GM18868 (cell line): ENCODE measurements at regions not wholly inside any gene's neighbourhood (a gene's known extent, or its start where the extent isn't known, plus 50 kb on each side); places are given as distances from the start of the nearest gene placed in this dataset.

Experiments used
- ATAC-seq: cut with Tn5 transposase; IDR thresholded peaks from one replicate; pipeline ENCODE4 v1.9.1; 2021; ENCODE audit warnings: mild to moderate bottlenecking, moderate library complexity; ENCODE audit not compliant: unreplicated experiment

DNA sequence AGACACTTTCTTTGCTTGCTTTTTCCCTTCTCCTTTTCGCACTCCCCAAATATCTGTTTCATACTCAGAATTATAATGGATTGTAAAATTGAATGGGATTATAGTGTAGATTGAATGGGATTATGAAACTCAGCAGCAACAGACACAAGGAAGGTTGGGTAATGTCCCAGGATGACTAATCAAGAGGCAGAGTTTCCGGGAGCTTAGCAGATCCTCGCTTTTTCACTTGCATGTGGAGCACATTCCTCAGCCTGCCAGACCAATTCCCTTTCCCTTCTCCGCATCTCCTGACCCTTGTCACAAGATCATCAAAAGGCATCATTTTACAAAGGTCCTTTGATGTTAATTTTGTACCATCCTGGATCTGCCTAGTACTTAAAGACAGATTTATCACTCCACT lies 55.1 kb upstream of the SLC1A1 start:
- ATAC-seq: no peak

GRCh38 chr9:4433379-4433778 lies 56.9 kb upstream of the SLC1A1 start:
- peak; percentile 70 for ATAC-seq

- peak; percentile 66 for ATAC-seq
These were observed 59.6 kb upstream of the SLC1A1 start for GRCh38 chr9:4430432-4431261.

- peak; percentile 47 for ATAC-seq
These were observed 64.8 kb upstream of the SLC1A1 start for GRCh38 chr9:4425319-4426045.

- no peak for ATAC-seq
These were observed 65.4 kb upstream of the SLC1A1 start for GRCh38 chr9:4424891-4425290.

DNA sequence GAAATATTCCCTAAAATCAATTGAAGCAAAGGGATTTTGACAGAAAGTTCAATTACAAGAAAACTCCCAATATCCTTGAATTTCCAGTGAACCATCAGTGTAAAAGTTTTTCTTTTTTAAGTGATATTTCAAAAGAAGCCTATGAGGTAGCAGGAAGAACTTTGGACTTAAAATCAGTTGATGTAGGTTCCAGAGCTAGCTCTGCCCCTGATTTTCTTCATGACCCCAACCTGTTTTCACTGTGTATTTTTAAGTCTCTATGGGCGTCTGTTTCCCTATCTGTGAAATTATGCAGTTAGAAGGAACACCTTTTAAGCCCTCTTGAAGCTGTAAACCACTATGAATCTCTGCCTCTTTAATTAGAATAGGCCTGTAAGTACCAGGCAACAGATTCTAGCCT lies 66.2 kb upstream of the SLC1A1 start:
- ATAC-seq: no peak

- ATAC-seq: no peak
These were observed 67.1 kb upstream of the SLC1A1 start for GRCh38 chr9:4423207-4423610.

GRCh38 chr9:4422495-4422894 lies 67.8 kb upstream of the SLC1A1 start:
- ATAC-seq: peak; percentile 82

- peak; percentile 28 for ATAC-seq
These were observed 68.4 kb upstream of the SLC1A1 start for GRCh38 chr9:4421847-4422246.

DNA sequence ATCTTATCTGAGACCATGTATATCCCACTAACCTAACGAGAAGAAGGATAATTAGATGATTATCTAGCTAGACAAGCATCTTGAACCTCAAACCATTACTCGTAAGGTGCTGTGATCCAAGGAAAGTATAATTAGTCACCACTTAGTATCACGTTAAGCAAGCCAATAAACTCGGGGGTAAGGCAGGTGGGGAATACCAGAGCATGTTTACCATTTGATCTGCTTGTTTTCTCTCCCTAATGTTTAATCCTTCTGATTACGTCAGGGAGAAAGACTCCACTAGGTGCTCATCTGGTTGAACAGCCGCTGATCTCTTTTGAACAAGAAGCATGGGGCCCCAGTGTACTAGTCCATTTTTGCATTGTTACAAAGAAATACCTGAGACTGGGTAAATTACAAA lies 69.9 kb upstream of the SLC1A1 start:
- ATAC-seq: no peak

- ATAC-seq: no peak
These were observed 72.5 kb upstream of the SLC1A1 start for GRCh38 chr9:4417578-4418325.

GRCh38 chr9:4416467-4416866 lies 73.8 kb upstream of the SLC1A1 start:
- no peak for ATAC-seq

GRCh38 chr9:4415281-4415680 lies 75.0 kb upstream of the SLC1A1 start:
- no peak for ATAC-seq

DNA sequence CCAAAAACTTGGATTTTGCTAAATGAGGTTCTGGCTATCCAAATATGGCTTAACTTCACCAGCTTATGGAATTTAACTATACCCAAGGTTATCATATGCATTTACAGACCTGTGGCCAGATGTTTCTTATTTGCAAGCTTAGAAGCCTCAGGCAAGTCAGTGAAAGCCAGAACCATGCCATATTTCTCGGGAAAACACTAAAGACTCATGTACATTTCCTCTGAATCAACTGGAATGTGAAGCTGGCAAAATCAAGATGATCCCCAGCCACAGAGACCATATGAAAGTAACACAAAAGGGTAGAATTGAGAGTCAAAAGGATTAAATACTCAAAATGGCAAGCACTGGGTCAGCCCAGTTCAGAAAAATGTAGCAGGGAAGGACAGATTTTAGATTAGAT lies 76.4 kb upstream of the SLC1A1 start:
- ATAC-seq: no peak

DNA sequence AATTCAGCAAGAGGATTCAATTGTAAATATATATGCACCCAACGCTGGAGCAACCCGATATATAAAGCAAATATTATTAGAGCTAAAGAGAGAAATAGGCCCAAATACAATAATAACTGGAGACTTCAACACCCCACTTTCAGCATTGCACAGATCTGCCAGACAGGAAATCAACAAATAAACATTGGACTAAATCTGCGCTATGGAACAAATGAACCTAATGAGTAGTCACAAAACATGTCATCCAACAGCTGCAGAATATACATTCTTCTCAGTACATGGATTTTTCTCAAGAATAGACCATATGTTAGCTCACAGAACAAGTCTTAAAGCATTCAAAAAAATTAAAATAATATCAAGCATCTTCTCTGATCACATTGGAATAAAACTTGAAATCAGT lies 86.1 kb upstream of the SLC1A1 start:
- no peak for ATAC-seq

DNA sequence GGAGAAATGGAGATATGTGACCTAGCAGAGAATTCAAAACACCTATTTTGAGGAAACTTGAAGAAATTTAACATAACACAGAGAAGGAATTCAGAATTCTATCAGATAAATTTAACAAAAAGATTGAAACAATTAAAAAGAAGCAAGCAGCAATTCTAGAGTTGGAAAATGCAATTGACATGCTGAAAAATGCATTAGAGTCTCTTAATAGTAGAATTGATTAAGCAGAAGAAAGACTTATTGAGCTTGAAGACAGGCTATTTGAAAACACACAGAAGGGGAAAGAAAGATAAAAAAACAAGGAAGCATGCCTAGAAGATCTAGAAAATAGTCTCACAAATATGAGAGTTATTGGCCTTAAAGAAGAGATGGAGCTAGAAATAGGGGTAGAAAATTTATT lies 87.8 kb upstream of the SLC1A1 start:
- no peak for ATAC-seq

GRCh38 chr9:4400731-4401130 lies 89.5 kb upstream of the SLC1A1 start:
- ATAC-seq: no peak

DNA sequence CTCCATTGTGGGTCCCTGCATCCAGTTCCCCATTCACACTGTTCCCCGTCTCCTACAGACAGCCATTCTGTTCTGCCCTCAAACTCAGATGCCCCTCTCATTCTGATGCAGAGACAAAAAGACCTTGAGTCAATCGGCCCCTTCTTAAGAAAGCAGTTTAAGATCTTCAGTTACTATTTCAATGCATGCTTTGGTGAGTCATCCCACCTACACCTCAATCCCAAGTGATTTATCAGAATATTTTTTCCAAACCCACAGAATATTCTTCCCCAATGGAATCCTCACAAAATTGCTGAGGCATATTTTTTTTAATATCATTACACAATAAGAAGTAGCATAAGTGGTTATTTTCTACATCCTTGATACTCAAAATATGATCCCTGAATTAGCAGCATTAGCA lies 92.4 kb upstream of the SLC1A1 start:
- ATAC-seq: no peak

DNA sequence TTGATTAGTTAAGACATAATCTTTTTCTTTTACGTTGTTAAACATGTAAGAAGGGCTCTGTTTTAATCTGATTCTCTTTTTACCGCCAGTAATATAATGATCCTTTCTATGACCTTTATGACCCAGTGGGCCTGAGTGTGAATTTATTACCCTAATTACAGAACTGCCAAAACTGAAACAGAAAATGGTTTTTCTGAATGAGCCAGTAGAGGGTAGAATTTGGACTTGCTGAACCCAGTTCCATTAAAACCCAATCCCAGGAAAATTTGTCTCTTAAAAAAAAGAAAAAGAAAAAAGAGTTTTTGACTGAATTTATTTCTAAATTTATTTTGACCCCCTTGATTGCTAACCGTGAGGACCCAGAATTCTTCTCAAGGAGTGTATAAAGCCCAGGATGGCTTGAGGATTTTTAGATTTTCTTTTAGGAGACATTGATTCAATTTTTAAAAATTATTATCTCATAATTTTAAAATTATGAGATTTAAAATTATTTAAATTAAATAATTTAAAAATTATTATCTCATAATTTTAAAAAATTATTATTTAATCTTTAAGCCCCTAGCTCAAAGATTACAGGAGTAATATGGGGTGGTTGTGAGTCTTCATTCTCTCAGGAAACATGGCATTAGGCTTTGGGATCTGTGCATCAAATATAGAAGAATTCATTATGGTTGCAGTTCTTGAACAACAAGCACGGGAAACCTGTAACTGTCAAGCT lies 94.1 kb upstream of the GLIS3 start:
- ATAC-seq: no peak

GRCh38 chr9:4389755-4390154 lies 89.9 kb upstream of the GLIS3 start:
- no peak for ATAC-seq

DNA sequence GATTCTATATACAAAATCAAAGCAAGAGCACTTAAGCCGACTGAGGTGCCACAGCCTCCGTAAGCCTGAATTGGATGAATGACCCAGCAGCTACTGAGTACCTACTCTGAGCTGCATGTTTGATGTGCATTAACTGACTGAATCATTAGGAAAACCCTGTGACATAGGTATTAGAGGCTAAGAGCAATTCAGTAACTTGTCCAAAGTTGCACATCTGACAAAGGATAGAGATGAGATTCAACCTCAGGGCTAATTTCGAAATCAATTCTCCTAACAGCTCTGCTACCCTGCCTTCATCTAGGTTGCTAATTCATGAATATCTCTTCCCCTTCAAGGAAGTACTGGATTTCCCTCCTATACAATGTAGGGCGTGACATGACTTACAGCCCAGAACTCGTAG lies 89.1 kb upstream of the GLIS3 start:
- ATAC-seq: no peak
